ENCODE measurements at regions not wholly inside any gene's neighbourhood (a gene's known extent, or its start where the extent isn't known, plus 50 kb on each side); places are given as distances from the start of the nearest gene placed in this dataset.
A peak's percentile ranks its signal among the peaks of the same experiment; 100 is the strongest.
"Not testable (repeated sequence)": the region's sequence is repeated elsewhere in the genome, so short reads cannot be mapped to it uniquely, and the experiment has no call there.

GRCh38 chr12:24533716-24534352 is 415.1 kb downstream of the BCAT1 start:
- DNase-seq (ENCODE audit: low read depth in 2 of 3, low spot score in 2 of 3), result no peak

GRCh38 chr12:24530689-24531088 is 418.2 kb downstream of the BCAT1 start:
- DNase-seq (ENCODE audit: low read depth in 2 of 3, low spot score in 2 of 3), result no peak

GRCh38 chr12:24527102-24527501 is 421.8 kb downstream of the BCAT1 start:
- no peak for DNase-seq (ENCODE audit: low read depth in 2 of 3, low spot score in 2 of 3)

- DNase-seq (ENCODE audit: low read depth in 2 of 3, low spot score in 2 of 3), result no peak
Measured at GRCh38 chr12:24522736-24523135, 426.2 kb downstream of the BCAT1 start.

- DNase-seq (ENCODE audit: low read depth in 2 of 3, low spot score in 2 of 3), result no peak
Measured at GRCh38 chr12:24519759-24520158, 429.1 kb downstream of the BCAT1 start.

GRCh38 chr12:24517000-24517399 is 431.9 kb downstream of the BCAT1 start:
- no peak for DNase-seq (ENCODE audit: low read depth in 2 of 3, low spot score in 2 of 3)

GRCh38 chr12:24510581-24511125 is 438.2 kb downstream of the BCAT1 start:
- no peak for DNase-seq (ENCODE audit: low read depth in 2 of 3, low spot score in 2 of 3)

GRCh38 chr12:24507827-24508226 is 441.1 kb downstream of the BCAT1 start:
- DNase-seq (ENCODE audit: low read depth in 2 of 3, low spot score in 2 of 3), result no peak

GRCh38 chr12:24505366-24506015 is 443.4 kb downstream of the BCAT1 start:
- DNase-seq (ENCODE audit: low read depth in 2 of 3, low spot score in 2 of 3), result no peak

GRCh38 chr12:24503477-24503876 is 445.4 kb downstream of the BCAT1 start:
- DNase-seq (ENCODE audit: low read depth in 2 of 3, low spot score in 2 of 3), result not testable (repeated sequence)

GRCh38 chr12:24500831-24501230 is 448.1 kb downstream of the BCAT1 start:
- no peak for DNase-seq (ENCODE audit: low read depth in 2 of 3, low spot score in 2 of 3)

GRCh38 chr12:24500421-24500820 is 448.5 kb downstream of the BCAT1 start:
- DNase-seq (ENCODE audit: low read depth in 2 of 3, low spot score in 2 of 3), result no peak

- DNase-seq (ENCODE audit: low read depth in 2 of 3, low spot score in 2 of 3), result no peak
Measured at GRCh38 chr12:24499151-24500146, 449.5 kb downstream of the BCAT1 start.

GRCh38 chr12:24496755-24497154 is 452.1 kb downstream of the BCAT1 start:
- DNase-seq (ENCODE audit: low read depth in 2 of 3, low spot score in 2 of 3), result no peak

GRCh38 chr12:24494401-24494800 is 454.5 kb downstream of the BCAT1 start:
- DNase-seq (ENCODE audit: low read depth in 2 of 3, low spot score in 2 of 3), result no peak

- DNase-seq (ENCODE audit: low read depth in 2 of 3, low spot score in 2 of 3), result peak in 2 of 3 donors; percentile 10 to 77
Measured at GRCh38 chr12:24491968-24492367, 456.9 kb downstream of the BCAT1 start.

- DNase-seq (ENCODE audit: low read depth in 2 of 3, low spot score in 2 of 3), result no peak
Measured at GRCh38 chr12:24489939-24490338, 459.0 kb downstream of the BCAT1 start.

- no peak for DNase-seq (ENCODE audit: low read depth in 2 of 3, low spot score in 2 of 3)
Measured at GRCh38 chr12:24488906-24489619, 459.8 kb downstream of the BCAT1 start.

GRCh38 chr12:24488091-24488596 is 460.8 kb downstream of the BCAT1 start:
- DNase-seq (ENCODE audit: low read depth in 2 of 3, low spot score in 2 of 3), result no peak

- no peak for DNase-seq (ENCODE audit: low read depth in 2 of 3, low spot score in 2 of 3)
Measured at GRCh38 chr12:24487606-24488005, 461.3 kb downstream of the BCAT1 start.
